ENCODE measurements at regions not wholly inside any gene's neighbourhood (a gene's known extent, or its start where the extent isn't known, plus 50 kb on each side); places are given as distances from the start of the nearest gene placed in this dataset.

DNA sequence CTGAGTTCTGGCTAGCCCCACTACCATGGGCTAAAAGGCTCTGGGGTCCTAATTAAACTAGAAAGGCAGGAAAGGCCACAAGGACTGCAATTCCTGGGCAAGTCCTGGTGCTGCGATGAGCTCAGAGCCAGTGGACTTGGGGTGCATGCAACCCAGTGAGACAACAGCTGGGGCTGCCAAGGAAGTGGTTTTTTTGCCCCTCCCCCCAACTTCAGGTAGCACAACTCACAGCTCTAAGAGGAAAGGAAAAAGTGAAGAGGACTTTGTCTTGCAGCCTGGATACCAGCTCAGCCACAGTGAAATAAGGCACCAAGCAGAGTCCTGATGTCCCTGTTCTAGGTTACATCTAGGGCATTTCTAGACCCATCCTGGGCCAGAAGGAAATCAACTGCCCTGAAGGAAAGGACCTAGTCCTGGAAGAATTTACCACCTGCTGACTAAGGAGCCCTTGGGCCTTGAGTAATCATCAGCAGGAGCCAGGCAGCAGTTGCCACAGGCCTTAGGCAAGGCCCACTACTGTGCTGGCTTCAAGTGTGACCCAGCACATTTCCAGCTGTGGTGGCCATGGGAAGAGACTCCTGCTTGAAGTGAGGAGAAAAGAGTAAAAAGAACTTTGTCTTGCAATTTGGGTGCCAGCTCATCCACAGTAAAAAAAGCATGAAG, 358.4 kb downstream of the BTBD3 start:
- Histone ChIP-seq H3K27me3 (ENCODE audit: control insufficient read depth in 2 of 2, insufficient read depth in 2 of 2, low read length in 2 of 2) (no peaks in the 10 kb centered on the region), H3K4me1 (ENCODE audit: control insufficient read depth, extremely low read depth, insufficient read depth, low read length) (no peaks in the 10 kb centered on the region), H2AFZ (ENCODE audit: low read depth, low read length) (no peak overlapping the region), H3K9ac (replicated peaks; ENCODE audit: extremely low read depth, insufficient read depth, low read length) (no peak overlapping the region), H4K20me1 (replicated peaks; ENCODE audit: control insufficient read depth, extremely low read depth, insufficient read depth, low read length) (no peaks in the 10 kb centered on the region), H3K79me2 (ENCODE audit: control insufficient read depth, insufficient read depth, low read length) (no peaks in the 10 kb centered on the region), H3K36me3 (ENCODE audit: control insufficient read depth in 2 of 2, extremely low read depth in 1 of 2, insufficient read depth in 2 of 2, low read length in 2 of 2) (no peaks in the 10 kb centered on the region), H3K27ac (ENCODE audit: insufficient read depth, low read depth, low read length) (no peak overlapping the region), H3K4me2 (ENCODE audit: insufficient read depth, low read length) (no peak overlapping the region), H3K4me3 (replicated peaks in 1 of 3; ENCODE audit: insufficient read depth in 1 of 3, low read depth in 1 of 3, low read length in 3 of 3) (no peak overlapping the region), H3K9me1 (replicated peaks; ENCODE audit: control insufficient read depth, extremely low read depth, insufficient read depth, low read length) (no peaks in the 10 kb centered on the region), H3K9me3 (replicated peaks; ENCODE audit: control insufficient read depth, insufficient read depth, low read length) (no peaks in the 10 kb centered on the region)
- FAIRE-seq = no peak
- TF ChIP-seq GATA2 (IDR thresholded peaks at IDR 0.05; ENCODE audit: insufficient read depth, insufficient read length, low read depth, low read length) = no peak
- TF ChIP-seq EZH2 (IDR thresholded peaks at IDR 0.05; ENCODE audit: borderline replicate concordance, low read depth, low read length, severe bottlenecking) = no peak
- no peak for TF ChIP-seq POLR2AphosphoS5 (IDR thresholded peaks at IDR 0.05; ENCODE audit: insufficient read depth, low read depth, low read length)
- TF ChIP-seq, protein P1, sequence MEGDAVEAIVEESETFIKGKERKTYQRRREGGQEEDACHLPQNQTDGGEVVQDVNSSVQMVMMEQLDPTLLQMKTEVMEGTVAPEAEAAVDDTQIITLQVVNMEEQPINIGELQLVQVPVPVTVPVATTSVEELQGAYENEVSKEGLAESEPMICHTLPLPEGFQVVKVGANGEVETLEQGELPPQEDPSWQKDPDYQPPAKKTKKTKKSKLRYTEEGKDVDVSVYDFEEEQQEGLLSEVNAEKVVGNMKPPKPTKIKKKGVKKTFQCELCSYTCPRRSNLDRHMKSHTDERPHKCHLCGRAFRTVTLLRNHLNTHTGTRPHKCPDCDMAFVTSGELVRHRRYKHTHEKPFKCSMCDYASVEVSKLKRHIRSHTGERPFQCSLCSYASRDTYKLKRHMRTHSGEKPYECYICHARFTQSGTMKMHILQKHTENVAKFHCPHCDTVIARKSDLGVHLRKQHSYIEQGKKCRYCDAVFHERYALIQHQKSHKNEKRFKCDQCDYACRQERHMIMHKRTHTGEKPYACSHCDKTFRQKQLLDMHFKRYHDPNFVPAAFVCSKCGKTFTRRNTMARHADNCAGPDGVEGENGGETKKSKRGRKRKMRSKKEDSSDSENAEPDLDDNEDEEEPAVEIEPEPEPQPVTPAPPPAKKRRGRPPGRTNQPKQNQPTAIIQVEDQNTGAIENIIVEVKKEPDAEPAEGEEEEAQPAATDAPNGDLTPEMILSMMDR (IDR thresholded peaks at IDR 0.05; ENCODE audit: extremely low read depth in 1 of 2, insufficient read depth in 1 of 2, low read depth in 1 of 2, low read length in 2 of 2) = no peak
- TF ChIP-seq POLR2A (IDR thresholded peaks at IDR 0.05; ENCODE audit: low read depth, low read length) = no peak
- no peak for TF ChIP-seq JUN (IDR thresholded peaks at IDR 0.05; ENCODE audit: borderline replicate concordance, insufficient read depth, insufficient read length, low read depth)
- no peak for TF ChIP-seq FOS (IDR thresholded peaks at IDR 0.05; ENCODE audit: borderline replicate concordance, insufficient read depth, low read length)
- TF ChIP-seq MYC (IDR thresholded peaks at IDR 0.05; ENCODE audit: low read depth, low read length) = no peak
- TF ChIP-seq, protein P2, sequence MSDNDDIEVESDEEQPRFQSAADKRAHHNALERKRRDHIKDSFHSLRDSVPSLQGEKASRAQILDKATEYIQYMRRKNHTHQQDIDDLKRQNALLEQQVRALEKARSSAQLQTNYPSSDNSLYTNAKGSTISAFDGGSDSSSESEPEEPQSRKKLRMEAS (IDR thresholded peaks at IDR 0.05; ENCODE audit: insufficient read depth, insufficient read length) = no peak
- dilution Hi-C loops (cut with MboI; ENCODE audit: extremely low pct_ligation_motif_present, low sequenced_read_pairs) (no loop called here), intact Hi-C loops (cut with micrococcal nuclease) (no loop called here)
- CTCF ChIA-PET = interaction anchor here (1.4 kb wide), 1 partner anchor 10 kb away, joined by 3 read pairs; no protein-coding TSS in a partner anchor
- POLR2A ChIA-PET = no interaction called here
- BruUV-seq (replicated peaks) = no TSS peak
- DNase-seq (ENCODE audit: low read depth, low spot score) = no peak
